GM18498 (cell line): ENCODE measurements at regions not wholly inside any gene's neighbourhood (a gene's known extent, or its start where the extent isn't known, plus 50 kb on each side); places are given as distances from the start of the nearest gene placed in this dataset.

Experiments used
- ATAC-seq: cut with Tn5 transposase; IDR thresholded peaks from one replicate; pipeline ENCODE4 v1.9.1; 2021; ENCODE audit warnings: mild to moderate bottlenecking, moderate library complexity; ENCODE audit not compliant: unreplicated experiment

DNA sequence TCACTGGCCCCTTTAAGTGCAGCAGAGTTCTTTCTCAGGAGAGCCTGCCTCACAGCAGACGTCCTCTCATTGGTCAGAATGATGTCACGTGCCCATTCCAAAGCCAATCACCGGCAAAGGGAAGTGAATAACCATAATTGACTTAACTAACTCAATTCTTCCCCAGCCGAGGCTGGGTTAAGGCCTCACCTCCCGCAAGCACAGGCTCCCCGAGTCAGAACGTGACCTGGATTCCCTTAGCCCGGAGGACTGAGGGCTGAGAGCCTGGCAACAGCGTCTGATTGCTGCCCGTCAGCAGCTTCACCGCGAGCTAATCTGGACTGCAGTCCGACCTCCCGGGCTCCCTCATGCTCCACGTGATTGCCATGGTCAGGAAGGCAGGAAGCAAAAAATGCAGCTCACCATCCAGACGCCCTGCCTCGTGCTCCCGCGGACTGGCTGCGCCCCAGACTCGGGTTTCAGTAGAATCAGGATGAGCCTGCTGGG is 92.1 kb upstream of the FZD10 start:
- no peak for ATAC-seq

DNA sequence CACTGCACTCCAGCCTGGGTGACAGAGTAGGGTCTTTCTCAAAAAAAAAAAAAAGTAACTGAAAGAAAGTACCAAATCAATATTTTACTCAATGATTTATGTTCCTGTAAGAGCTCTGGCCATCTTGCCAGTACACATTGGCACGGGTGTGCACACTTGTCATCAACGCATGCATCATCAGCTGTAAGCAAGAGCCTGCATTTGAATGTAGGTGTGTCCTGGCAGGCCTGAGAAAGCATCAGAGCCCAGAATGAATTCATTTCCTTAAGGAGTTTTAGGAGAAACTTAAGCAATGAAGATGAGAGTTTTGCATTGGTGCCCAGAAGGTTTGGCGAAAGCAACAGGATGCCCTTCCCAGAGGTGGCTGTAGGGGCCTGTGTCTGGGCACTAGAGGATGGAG is 88.5 kb upstream of the FZD10 start:
- ATAC-seq: no peak

GRCh38 chr12:130074661-130075406 is 87.4 kb upstream of the FZD10 start:
- ATAC-seq: no peak

DNA sequence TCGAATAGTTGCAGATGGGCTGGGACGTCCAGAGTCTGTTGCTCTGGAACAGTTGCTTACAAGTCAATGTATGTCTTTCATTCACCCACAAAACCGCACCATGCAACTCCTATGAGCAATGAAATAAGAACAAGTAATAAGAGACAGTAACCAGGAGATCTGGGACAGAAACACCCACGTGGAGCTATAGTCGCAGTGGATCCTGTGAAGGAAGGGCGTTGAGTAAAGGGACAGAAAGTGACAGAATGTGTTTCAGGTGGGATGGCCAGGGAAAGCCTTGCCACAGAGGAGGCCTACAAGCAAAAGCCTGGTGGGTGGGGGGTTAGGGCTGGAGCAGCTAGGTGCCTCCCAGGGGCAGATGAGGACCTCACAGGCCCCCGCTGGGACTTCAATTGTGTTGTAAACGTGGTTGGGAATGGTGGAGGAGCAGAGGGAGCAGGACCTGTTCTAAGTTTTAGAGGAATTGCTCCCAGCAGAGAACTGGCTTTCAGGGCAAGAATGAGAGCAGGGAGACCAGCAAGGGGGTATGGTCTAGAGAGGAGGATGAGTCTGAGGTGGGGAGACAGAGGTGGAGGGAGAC is 86.7 kb upstream of the FZD10 start:
- no peak for ATAC-seq

- no peak for ATAC-seq
These were observed 86.1 kb upstream of the FZD10 start for GRCh38 chr12:130076126-130076525.

DNA sequence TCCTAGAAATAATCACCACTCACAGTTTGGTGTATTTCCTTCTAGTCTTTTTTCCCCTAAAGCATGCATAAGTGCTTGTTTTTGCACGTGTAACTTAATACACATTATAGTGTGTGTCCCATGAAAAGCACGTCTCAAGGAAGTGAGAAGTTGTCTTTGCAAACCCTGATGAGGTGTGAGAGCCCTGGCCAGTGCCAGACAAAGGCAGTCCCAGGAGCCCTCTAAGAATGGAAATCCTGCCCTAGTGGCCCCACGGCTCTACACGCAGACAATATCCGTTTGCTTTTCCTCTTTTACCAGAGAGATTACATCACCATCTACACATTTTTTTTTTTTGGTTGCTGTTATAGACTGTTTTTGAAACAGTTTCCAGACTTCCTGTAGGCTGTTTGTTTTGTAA is 85.5 kb upstream of the FZD10 start:
- no peak for ATAC-seq

GRCh38 chr12:130078852-130079251 is 83.4 kb upstream of the FZD10 start:
- no peak for ATAC-seq

DNA sequence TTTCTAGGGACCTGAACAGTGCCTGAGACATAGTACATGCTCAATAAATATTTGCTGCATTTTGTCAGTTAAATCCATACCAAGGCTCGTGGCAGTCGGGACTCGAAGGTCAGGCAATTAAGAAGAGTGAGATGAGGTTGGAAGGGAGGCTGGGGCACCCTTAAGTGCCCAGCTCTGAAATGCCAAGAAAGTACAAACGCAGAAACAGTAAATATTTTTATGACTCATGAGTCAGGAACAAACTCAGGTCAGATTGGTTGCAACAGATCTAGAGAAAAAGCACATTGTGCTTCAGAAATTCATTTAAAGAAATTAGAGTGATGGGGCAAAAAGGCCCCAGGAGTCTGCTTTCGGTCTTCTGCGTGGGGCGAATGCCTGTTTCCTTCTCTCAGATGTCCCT is 83.0 kb upstream of the FZD10 start:
- no peak for ATAC-seq

DNA sequence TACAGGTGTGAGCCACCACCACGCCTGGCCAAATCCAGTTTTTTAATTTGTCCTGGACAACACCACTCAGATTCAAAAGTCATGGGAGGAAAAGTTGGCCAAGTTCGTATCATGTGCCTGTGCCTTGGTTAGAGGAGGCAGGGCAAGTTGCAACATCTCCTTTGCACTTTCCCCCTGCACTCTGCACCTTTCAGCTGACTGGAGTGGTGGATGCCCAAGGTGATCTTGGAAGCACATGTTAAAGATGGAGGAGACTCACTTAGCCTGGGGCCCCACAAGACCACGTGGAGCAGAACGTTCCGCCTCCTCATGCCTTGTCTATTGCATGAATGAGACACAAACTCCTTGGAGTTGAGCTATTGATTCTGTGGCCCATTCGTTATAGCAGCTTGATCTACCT is 82.1 kb upstream of the FZD10 start:
- no peak for ATAC-seq

DNA sequence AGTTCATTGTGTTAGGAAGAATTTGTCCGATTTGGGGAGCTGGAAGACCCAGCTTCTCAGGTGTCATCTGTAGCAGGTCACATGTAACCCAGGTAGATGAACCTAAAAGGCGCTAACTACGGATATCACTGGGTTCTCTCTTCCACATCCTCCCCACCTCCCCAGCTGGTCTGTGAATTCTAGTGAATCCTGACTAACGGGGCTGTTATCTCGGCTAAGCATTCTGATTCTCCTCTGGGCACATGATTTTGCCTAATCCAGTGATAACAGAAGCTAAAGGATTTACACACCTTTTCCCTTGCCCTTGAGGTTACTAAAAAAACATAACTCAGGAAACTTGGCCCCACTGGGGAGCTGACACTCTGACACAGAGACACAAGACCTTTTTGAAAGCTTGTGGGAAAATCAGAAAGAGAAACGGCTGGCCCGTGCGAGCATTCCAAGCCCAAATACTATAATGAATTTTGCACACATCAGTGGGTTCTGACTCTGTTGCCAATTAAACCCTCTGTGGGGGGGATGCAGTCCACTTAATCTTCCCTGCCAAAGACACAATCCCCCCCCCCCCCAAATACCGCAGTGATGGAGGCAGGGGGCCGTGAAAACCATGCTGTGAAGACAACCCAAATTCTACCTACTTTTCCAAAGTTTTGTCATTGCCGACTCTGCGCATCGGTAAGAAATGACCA is 81.0 kb upstream of the FZD10 start:
- no peak for ATAC-seq

GRCh38 chr12:130083002-130083401 is 79.3 kb upstream of the FZD10 start:
- no peak for ATAC-seq

- ATAC-seq: no peak
These were observed 78.5 kb upstream of the FZD10 start for GRCh38 chr12:130083734-130084133.

GRCh38 chr12:130084359-130084758 is 77.9 kb upstream of the FZD10 start:
- ATAC-seq: no peak

DNA sequence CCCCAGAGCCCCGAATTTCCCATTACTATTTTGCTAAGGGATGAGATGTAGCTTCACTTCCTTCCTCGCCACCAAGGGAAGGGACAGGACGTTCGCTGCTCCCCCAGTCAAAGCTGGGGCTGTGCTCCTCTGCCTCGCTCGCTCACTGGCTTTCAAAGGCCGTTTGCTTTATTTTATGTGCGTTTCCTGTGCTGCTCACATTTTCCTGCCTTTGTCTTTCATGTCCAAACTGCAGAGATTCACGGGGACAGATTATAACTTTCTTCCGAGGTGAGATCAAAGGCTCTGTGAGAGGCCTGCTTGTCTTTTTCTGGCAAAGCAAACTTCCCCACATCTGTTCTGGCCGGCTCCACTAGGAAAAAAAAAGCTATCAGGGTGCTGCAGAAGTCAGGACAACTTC is 76.0 kb upstream of the FZD10 start:
- no peak for ATAC-seq

DNA sequence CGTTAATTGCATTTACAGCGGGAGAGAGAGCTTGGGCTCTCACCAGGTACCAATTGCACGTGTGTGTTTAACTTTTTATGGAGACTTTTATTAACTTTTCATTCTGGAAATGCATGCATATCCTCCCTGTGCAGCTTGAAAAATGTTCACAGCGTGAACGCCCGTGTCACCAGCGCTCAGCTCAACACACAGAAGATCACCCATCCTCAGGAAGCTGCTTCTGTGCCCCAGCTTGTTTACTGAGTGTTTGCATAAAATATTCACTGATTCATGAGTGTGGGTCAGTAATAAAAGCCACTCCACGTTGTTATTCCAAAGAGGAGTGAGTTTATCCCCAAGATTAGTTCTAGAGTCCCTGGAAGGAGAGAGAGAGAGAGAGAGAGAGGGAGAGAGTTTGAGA is 75.5 kb upstream of the FZD10 start:
- no peak for ATAC-seq

- ATAC-seq: no peak
These were observed 75.0 kb upstream of the FZD10 start for GRCh38 chr12:130087222-130087621.

DNA sequence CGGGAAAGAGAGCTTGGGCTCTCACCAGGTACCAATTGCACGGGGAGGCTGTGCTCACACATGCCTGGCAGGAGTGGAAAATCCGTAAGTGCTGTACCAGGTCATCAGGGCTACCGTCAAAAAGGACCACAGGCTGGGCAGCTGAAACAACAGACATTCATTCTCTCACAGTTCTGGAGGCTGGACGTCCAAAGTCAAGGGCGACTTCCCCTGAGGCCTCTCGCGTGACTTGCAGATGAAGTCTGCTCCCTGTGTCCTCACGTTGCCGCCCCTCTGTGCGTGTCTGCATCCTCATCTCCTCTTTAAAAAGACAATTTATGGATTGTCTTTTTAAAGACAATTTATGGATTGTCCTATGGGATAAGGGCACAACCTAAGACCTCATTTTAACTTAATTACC is 73.8 kb upstream of the FZD10 start:
- no peak for ATAC-seq

DNA sequence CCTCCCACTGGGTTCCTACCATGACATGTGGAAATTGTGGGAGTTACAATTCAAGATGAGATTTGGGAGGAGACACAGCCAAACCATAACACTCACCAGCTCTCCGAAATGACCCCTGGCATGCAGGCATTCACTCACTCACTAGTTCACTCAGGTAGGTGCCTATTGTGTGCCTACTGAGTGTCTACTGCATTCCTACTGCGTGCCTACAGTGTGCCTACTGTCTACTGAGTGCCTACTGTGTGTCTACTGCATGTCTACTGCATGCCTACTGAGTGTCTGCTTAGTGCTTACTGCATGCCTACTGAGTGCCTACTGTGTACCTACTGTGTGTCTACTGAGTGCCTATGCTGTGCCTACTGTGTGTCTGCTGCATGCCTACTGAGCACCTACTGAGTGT is 71.7 kb upstream of the FZD10 start:
- ATAC-seq: no peak

GRCh38 chr12:130093380-130093779 is 68.9 kb upstream of the FZD10 start:
- ATAC-seq: no peak

GRCh38 chr12:130097342-130097741 is 64.9 kb upstream of the FZD10 start:
- no peak for ATAC-seq

DNA sequence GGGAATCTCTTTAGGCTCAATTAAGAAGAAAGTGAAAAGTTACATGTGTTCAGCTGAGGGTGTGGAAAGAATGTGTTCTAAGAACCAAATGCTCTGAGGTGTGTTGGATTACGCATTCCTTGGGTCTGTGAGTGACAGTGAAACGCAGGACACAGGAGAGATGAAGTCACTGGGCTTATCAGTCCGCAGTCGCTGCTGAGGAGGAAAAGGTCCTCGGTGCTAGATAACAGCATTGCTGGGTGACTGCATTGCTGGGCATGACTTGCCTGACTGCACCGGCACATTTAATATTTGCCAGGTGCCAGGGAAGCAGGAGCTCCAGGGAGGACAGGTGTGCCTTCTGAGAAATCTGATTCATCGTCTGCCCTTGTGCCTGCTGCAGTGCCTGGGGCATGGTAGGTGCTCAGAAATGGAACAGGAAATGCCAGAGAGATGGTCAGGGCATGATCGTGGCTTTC is 64.4 kb upstream of the FZD10 start:
- ATAC-seq: no peak
